Large intestine (tissue), 3 donors: ENCODE measurements at regions not wholly inside any gene's neighbourhood (a gene's known extent, or its start where the extent isn't known, plus 50 kb on each side); places are given as distances from the start of the nearest gene placed in this dataset.

ENCODE experiments used
- DNase-seq, 2 donors: peaks; one replicate each; pipeline versions ENCODE4 v3.0.0 to v3.0.0-alpha.2; 2013
- H3K27ac ChIP-seq: one replicate; pipeline ENCODE4 v1.5.1; 2013; ENCODE audit warnings: low read length
- H3K27me3 ChIP-seq: 2 replicates; pipeline ENCODE4 v1.6.1; 2013; ENCODE audit warnings: low read length; ENCODE audit not compliant: control insufficient read depth, insufficient read depth
- H3K36me3 ChIP-seq: 2 replicates; pipeline ENCODE4 v1.6.1; 2013; ENCODE audit warnings: low read length; ENCODE audit not compliant: control insufficient read depth, insufficient read depth
- H3K4me1 ChIP-seq: one replicate; pipeline ENCODE4 v1.6.1; 2013; ENCODE audit warnings: low read length; ENCODE audit not compliant: control insufficient read depth, insufficient read depth
- H3K4me3 ChIP-seq: one replicate; pipeline ENCODE4 v1.5.1; 2013; ENCODE audit warnings: low read length
- H3K9me3 ChIP-seq: one replicate; pipeline ENCODE4 v1.6.1; 2013; ENCODE audit warnings: mild to moderate bottlenecking, low read depth, low read length, moderate library complexity; ENCODE audit not compliant: control insufficient read depth
- WGBS: methylation state at CpG from one replicate; pipeline ENCODE4 v1.1.5; 2013; ENCODE audit warnings: low lambda C conversion rate; ENCODE audit not compliant: insufficient coverage; 5-methylcytosine and 5-hydroxymethylcytosine counted together

DNA sequence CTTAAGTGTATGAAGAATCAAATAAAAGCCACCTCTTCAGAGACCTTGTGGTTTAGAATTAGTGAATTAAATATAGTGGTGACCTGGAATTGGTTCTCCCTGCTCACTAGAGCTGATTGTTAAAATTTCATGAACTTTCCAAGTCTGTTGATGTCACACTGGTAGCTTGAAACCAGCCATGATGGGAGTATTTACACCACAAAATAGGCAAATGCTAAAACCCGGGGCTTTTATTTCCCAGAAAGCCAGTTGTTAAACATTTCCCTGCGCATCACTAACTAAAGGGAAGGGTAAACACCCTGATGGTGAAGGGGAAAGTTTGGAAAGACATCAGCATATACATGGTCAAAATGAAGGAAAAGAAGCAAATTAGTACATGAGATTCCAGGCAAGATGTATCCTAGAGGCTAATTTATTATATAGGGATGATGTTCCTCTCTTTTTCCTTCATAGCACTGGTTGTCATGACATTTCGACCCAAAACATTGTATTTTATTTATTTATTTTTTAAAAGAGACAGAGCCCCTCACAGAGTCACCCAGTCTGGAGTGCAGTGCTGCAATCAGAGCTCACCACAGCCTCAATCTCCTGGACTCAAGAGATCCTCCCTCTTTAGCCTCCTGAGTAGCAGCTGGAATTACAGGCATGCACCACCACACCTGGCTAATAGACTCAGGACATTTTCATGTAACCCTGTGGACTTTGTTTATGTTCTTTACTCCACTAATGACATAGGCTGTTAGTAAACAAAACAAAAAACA lies 123.2 kb downstream of the RIN2 start:
- Histone ChIP-seq H3K27ac (peak overlapping the region; percentile 84), H3K27me3 (no peaks in the 10 kb centered on the region), H3K9me3 (no peaks in the 10 kb centered on the region), H3K4me3 (no peak overlapping the region), H3K4me1 (peaks cover 40% of the 10 kb centered on the region), H3K36me3 (no peaks in the 10 kb centered on the region)
- WGBS: 80% methylated on average over 1 of the region's 3 CpGs
- no peak for DNase-seq

DNA sequence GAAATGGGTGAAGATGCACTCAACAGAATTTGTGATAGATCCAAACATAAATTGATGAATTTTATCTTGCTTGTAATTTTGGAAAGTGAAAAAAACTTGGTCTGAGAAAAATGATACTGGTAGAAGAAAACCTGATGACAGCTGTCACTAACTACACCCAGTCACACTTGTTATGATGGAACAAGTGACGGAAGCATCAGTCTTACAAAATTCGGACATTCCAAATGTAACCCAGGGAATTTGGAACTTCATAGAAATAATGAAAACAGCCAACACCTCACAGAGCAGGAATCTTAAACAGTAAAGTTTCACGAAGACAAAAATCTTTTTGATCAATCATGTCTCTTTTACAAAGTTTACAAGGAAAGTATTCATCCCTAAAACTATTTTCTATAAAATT lies 123.9 kb downstream of the RIN2 start:
- no peaks in the 10 kb centered on the region for H3K36me3 ChIP-seq
- no peaks in the 10 kb centered on the region for H3K27me3 ChIP-seq
- 50% methylated on average over 2 of the region's 3 CpGs for WGBS
- no peak overlapping the region for H3K4me3 ChIP-seq
- no peaks in the 10 kb centered on the region for H3K9me3 ChIP-seq
- no peak for DNase-seq
- H3K4me1 ChIP-seq: peaks cover 47% of the 10 kb centered on the region
- no peak overlapping the region for H3K27ac ChIP-seq

DNA sequence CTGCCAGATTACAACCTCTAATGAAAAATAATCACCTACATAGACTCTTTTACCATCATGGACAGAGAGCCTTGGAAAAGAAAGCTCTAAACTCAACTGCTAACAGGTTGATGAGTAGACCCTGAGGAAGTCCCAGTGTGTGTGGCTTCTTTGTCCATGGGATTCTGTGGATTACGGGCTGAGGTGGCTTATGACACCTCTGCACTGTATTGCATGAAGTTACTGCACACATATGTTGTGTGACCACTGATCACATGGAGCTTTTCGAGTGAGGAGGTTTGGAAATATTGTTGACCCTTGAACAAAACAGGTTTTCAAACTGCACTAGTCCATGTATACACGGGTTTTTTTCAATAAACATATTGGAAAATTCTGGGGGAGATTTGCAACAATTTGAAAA lies 124.4 kb downstream of the RIN2 start:
- H3K4me3 ChIP-seq: no peak overlapping the region
- no peak overlapping the region for H3K27ac ChIP-seq
- peaks cover 48% of the 10 kb centered on the region for H3K4me1 ChIP-seq
- no peak for DNase-seq
- 100% methylated on average over 2 of the region's 3 CpGs for WGBS
- H3K9me3 ChIP-seq: no peaks in the 10 kb centered on the region
- H3K27me3 ChIP-seq: no peaks in the 10 kb centered on the region
- no peaks in the 10 kb centered on the region for H3K36me3 ChIP-seq

DNA sequence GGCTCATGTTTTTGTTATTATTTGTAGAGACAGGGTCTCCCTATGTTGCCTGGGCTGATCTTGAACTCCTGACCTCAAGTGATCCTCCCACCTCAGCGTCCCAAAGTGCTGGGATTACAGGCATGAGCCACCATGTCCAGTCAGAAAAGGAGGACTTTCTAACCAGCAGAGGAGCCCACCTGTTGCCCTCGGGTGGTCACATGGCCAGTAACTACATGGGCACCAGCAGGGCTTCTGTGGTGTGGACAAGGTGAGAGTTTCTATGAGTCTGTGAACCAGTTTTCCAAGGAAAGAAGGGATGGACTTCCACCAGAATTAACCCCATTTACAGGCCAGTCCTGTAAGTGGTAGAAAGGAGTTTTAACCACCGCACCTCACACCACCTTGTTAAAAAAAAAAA lies 125.4 kb downstream of the RIN2 start:
- WGBS: 100% methylated on average over 1 of the region's 3 CpGs
- H3K4me1 ChIP-seq: peaks cover 56% of the 10 kb centered on the region
- H3K36me3 ChIP-seq: no peaks in the 10 kb centered on the region
- no peak overlapping the region for H3K27ac ChIP-seq
- H3K27me3 ChIP-seq: no peaks in the 10 kb centered on the region
- DNase-seq: no peak
- H3K9me3 ChIP-seq: no peaks in the 10 kb centered on the region
- H3K4me3 ChIP-seq: no peak overlapping the region

DNA sequence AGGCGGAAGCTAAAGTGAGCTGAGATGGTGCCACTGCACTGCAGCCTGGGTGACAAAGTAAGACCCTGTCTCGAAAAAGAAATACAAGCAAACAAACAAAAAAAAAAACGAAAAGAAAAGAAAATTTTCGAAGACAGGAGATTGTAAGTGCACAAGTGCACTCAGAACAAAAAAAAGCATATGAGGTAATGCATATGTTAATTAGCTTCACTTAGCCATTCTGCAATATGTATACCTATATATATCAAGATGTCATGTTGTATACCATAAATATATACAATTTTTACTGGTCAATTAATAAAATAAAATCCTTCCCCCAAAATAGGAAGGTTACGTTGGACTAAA lies 127.5 kb downstream of the RIN2 start:
- Histone ChIP-seq H3K36me3 (no peaks in the 10 kb centered on the region), H3K9me3 (no peaks in the 10 kb centered on the region), H3K27ac (peak overlapping the region; percentile 93), H3K27me3 (no peaks in the 10 kb centered on the region), H3K4me3 (no peak overlapping the region), H3K4me1 (peaks cover 64% of the 10 kb centered on the region)
- 54% methylated on average over 3 of the region's 5 CpGs for WGBS
- DNase-seq: peak in 1 of 2 donors; percentile 51

DNA sequence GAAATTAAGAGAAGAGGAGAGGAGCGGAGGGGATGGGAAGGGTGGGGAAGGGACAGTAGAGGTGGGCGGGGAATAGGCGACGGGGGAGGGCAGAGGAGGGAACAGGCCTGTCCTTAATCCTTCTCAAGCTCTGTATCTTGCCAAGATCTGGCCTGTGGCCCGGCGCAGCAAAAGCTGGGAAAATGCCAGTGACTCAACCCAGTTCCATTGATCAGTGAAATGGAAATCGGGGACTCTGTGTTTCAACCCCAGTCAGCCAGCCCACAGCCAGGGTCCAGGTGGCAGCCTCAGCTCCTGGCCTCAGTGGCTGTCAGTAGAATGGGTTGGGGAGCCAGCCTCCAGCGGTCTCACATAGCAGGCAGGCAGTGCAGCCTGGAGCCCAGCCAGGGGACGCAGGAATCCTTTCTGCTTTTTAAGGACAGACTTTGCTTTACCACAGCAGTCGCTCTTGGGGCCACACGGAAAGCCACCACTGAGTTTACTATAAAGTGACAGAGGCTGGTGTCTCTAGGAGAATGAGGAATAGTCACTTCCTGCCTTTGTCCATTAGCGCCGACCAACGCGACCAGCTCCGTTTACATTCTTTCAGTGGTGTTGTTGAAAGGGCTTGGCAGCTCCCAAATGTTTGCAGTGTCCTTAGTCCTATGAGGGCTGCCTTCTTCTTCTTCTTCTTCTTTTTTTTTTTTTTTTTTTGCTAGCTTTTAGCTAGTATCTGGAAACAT lies 128.0 kb downstream of the RIN2 start:
- Histone ChIP-seq H3K4me1 (peaks cover 61% of the 10 kb centered on the region), H3K27me3 (no peaks in the 10 kb centered on the region), H3K27ac (peak overlapping the region; percentile 93), H3K4me3 (peak overlapping the region; percentile 4), H3K9me3 (no peaks in the 10 kb centered on the region), H3K36me3 (no peaks in the 10 kb centered on the region)
- no CpG with 5 or more reads among the region's 16 CpGs for WGBS
- peak in 1 of 2 donors; percentile 65 for DNase-seq

DNA sequence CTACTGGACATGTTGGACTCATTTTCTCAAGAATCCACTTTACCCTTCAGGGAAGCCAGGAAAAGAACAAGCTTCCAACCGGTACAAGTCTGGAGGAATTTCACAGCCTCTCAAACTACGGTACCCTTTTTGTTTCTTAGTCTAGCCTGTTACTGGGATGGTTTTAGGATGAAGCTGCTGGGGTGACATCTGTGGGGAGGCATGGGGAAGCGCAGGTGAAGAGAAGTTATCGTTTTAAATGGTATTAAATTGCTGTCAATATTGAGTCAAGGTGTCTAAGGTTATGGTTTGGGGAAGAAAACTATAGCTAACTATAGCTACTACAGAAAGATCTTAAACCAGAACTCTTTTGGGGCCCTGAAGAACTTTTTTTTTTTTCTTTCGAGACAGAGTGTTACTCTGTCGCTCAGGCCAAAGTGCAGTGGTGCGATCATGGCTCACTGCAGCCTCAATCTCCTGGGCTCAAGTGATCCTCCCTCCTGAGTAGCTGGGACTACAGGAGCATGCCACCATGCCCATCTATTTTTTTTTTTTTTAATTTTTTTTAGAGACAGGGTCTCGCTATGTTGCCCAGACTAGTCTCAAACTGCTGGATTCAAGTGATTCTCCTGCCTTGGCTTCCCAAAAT lies 128.7 kb downstream of the RIN2 start:
- peak overlapping the region; percentile 4 for H3K4me3 ChIP-seq
- peak in 1 of 2 donors; percentile 73 for DNase-seq
- peaks cover 65% of the 10 kb centered on the region for H3K4me1 ChIP-seq
- no peaks in the 10 kb centered on the region for H3K9me3 ChIP-seq
- peak overlapping the region; percentile 93 for H3K27ac ChIP-seq
- H3K36me3 ChIP-seq: no peaks in the 10 kb centered on the region
- WGBS: no CpG with 5 or more reads among the region's 8 CpGs
- no peaks in the 10 kb centered on the region for H3K27me3 ChIP-seq

DNA sequence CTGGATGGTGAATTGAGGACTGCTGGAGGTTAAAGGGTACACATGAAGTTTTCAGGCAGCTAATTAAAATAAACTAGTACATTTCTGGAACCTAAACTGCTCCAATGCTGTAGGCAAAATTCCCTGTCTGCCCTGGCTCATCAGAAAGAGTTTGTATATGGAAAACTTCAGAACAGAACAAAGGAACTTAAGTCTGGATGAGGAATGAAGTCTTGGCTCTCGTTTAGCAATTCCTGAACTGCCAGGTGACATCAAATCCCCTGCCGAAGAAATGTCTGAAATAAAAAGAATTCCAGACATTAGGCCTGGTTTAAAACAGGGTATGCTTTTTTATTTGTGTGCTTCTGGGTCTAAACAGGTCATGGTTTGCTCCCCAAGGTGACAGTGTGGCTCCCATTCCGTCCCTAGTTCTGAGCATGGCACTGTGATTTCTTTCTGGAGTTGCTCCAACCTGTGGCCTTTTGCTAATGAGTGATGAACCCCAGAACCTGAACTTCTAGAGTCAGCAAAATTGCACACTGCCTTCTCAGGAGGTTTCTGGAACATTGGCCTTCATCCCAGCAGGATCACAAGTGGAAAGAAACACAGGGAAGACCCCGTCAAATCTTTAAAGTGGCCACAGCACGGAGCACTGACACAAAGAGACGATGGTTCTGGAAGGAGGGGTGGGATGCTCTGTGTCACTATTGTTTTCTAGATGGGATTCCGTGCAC lies 129.4 kb upstream of the NAA20 start:
- H3K4me3 ChIP-seq: peak overlapping the region; percentile 5
- H3K9me3 ChIP-seq: no peaks in the 10 kb centered on the region
- no peaks in the 10 kb centered on the region for H3K27me3 ChIP-seq
- peaks cover 68% of the 10 kb centered on the region for H3K4me1 ChIP-seq
- peak in 1 of 2 donors; percentile 67 for DNase-seq
- H3K36me3 ChIP-seq: peaks cover under 1% of the 10 kb centered on the region
- 40% methylated on average over 1 of the region's 7 CpGs for WGBS
- H3K27ac ChIP-seq: peak overlapping the region; percentile 93

DNA sequence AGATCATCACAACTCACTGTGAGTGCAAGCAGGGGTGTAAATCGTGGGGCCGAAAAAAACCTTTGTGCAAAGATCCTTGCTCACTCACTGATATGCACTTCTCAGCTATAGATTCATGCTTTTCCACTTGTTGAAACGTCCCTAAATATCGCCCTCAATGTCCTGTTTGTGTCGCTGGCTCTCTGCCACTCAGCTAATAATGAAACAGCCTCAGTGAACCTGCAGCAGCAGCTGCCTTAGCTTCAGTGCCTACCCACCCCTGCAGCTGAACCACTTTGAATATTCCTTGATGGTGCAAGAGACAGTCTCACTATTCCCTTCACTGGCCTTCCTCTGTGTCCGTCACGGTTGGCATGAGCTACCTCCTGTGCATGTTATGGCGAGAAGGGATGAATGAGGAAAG lies 128.9 kb upstream of the NAA20 start:
- Histone ChIP-seq H3K4me3 (no peak overlapping the region), H3K36me3 (peaks cover 6% of the 10 kb centered on the region), H3K27me3 (no peaks in the 10 kb centered on the region), H3K9me3 (no peaks in the 10 kb centered on the region), H3K27ac (peak overlapping the region; percentile 93), H3K4me1 (peaks cover 68% of the 10 kb centered on the region)
- WGBS: no CpG with 5 or more reads among the region's 8 CpGs
- DNase-seq: peak in 1 of 2 donors; percentile 62
